ENCODE measurements at regions not wholly inside any gene's neighbourhood (a gene's known extent, or its start where the extent isn't known, plus 50 kb on each side); places are given as distances from the start of the nearest gene placed in this dataset.

GRCh38 chr1:91173346-91173890 lies 151.6 kb upstream of the ZNF644 start:
- intact Hi-C loops (cut with DNase I): no loop called here
- ATAC-seq (no peak), DNase-seq (no peak), FAIRE-seq (no peak)
- Histone ChIP-seq H3K4me1 (no peaks in the 10 kb centered on the region), H3K4me3 (no peak overlapping the region), H3K27me3 (no peaks in the 10 kb centered on the region), H3K27ac (no peak overlapping the region), H3K36me3 (no peaks in the 10 kb centered on the region), H3K9me3 (no peaks in the 10 kb centered on the region)
- WGBS, 2 donors: 47% methylated on average over 9 of the region's 9 CpGs
- no peak for TF ChIP-seq CTCF (IDR thresholded peaks at IDR 0.05)

- DNase-seq: no peak
- no peak for TF ChIP-seq CTCF (IDR thresholded peaks at IDR 0.05)
- Histone ChIP-seq H3K27ac (no peak overlapping the region), H3K36me3 (no peaks in the 10 kb centered on the region), H3K27me3 (no peaks in the 10 kb centered on the region), H3K4me1 (no peaks in the 10 kb centered on the region), H3K9me3 (no peaks in the 10 kb centered on the region), H3K4me3 (no peak overlapping the region)
- WGBS, 2 donors: 23 to 41% methylated on average over 2 of the region's 2 CpGs
- no peak for ATAC-seq
- FAIRE-seq: no peak
- intact Hi-C loops (cut with DNase I): no loop called here
Observed at GRCh38 chr1:91172541-91172940, 150.7 kb upstream of the ZNF644 start.

DNA sequence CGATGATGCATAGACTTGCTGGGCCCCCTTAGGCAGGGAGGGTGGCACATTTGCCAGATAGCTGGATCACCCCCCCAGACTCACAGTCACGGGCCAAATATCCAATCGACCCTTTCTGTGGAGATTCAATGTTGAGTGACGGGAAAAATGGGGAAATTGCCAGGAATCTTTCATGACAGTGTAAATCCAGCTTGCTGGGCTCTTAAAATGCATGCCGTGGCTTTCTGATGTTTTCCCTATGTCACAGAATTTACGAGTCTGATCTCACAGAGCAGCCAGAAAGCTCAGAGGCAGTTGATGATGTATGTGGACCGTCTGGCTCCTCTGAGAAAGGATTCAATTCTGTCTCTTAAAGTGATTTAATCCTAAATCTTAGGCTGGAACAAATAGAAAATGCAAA lies 150.1 kb upstream of the ZNF644 start:
- Histone ChIP-seq H3K9me3 (no peaks in the 10 kb centered on the region), H3K27ac (no peak overlapping the region), H3K27me3 (no peaks in the 10 kb centered on the region), H3K36me3 (no peaks in the 10 kb centered on the region), H3K4me1 (no peaks in the 10 kb centered on the region), H3K4me3 (no peak overlapping the region)
- FAIRE-seq: no peak
- no peak for TF ChIP-seq CTCF (IDR thresholded peaks at IDR 0.05)
- no peak for ATAC-seq
- intact Hi-C loops (cut with DNase I): no loop called here
- 45 to 58% methylated on average over 7 of the region's 7 CpGs for WGBS, 2 donors
- no peak for DNase-seq

DNA sequence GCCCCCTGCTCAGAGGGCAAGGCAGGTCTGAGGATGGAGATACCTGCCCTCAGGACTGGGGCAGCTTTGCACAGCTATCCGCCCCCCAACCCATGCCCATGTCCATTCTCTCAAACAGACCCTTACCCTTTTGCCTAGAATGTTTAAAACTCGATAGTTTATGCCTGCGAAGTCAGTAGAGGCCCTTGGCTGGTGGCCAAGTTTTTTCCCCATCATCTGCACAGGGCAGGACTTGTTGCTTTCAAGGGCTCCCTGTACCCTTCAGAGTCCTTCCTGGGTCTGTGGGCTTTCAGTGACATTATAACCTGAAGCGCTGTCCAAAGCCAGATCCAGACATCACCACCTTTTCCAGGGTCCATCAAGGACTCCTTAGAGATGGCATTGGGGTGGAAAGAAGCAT lies 148.7 kb upstream of the ZNF644 start:
- Histone ChIP-seq H3K4me3 (no peak overlapping the region), H3K27me3 (no peaks in the 10 kb centered on the region), H3K36me3 (no peaks in the 10 kb centered on the region), H3K4me1 (no peaks in the 10 kb centered on the region), H3K9me3 (no peaks in the 10 kb centered on the region), H3K27ac (no peak overlapping the region)
- WGBS, 2 donors: 79 to 84% methylated on average over 4 of the region's 4 CpGs
- intact Hi-C loops (cut with DNase I): no loop called here
- DNase-seq (no peak), ATAC-seq (no peak), FAIRE-seq (no peak)
- no peak for TF ChIP-seq CTCF (IDR thresholded peaks at IDR 0.05)

DNA sequence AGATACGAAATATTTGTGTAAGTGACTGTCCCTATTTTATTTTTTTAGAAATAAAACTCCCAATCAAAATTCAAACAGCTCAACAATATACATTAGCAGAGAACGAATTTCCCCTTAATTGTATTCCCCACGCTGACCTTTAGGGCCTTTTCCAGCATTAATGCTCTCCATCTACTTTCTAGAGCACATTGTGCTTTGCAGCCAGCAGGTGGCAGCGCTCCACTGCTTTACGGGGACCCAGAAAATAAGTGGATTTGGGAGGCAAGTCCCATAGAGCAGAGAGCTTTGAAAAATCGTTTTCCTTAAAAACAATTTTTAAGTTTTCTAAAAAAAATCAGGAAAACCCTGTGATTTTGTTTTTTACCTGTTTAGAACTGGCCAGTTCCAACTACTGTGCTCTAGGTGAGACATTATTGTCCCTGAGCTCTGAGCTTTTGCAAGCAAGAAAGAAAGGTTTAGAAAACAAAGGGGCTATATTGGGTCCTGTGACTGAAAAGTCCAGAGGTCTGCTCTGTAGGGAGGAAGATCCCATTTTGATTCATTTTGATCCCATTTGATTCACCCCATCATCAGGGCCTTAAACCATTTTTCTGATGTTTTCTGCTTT lies 144.4 kb upstream of the ZNF644 start:
- no peaks in the 10 kb centered on the region for H3K27me3 ChIP-seq
- H3K4me3 ChIP-seq: no peak overlapping the region
- H3K9me3 ChIP-seq: no peaks in the 10 kb centered on the region
- peak in 5 of 6 donors; percentile 25 to 75 (median 41) for DNase-seq
- FAIRE-seq: peak; percentile 37
- WGBS, 2 donors: 10 to 12% methylated on average over 6 of the region's 6 CpGs
- peak; percentile 11 to 67 (median 52) for TF ChIP-seq CTCF (IDR thresholded peaks at IDR 0.05)
- no peak overlapping the region for H3K27ac ChIP-seq
- peak; percentile 83 to 92 (median 91) for ATAC-seq
- intact Hi-C loops (cut with DNase I): loop anchor here in 1 of 3 donors (10.0 kb wide), 1 partner anchor 441 kb away; no protein-coding TSS in a partner anchor
- no peaks in the 10 kb centered on the region for H3K4me1 ChIP-seq
- no peaks in the 10 kb centered on the region for H3K36me3 ChIP-seq

Measured in pancreas (tissue), 10 donors.